D341Med (cell line): ENCODE measurements at regions not wholly inside any gene's neighbourhood (a gene's known extent, or its start where the extent isn't known, plus 50 kb on each side); places are given as distances from the start of the nearest gene placed in this dataset.

Experiments
- DNase-seq: peaks from one replicate; pipeline ENCODE4 v3.0.0; 2012; ENCODE audit warnings: low spot score

- DNase-seq: no peak
Measured at GRCh38 chr15:39183164-39183881, 397.6 kb upstream of the THBS1 start.

- DNase-seq: no peak
Measured at GRCh38 chr15:39184701-39185390, 396.0 kb upstream of the THBS1 start.

GRCh38 chr15:39188314-39188713 lies 392.6 kb upstream of the THBS1 start:
- no peak for DNase-seq

- DNase-seq: no peak
Measured at GRCh38 chr15:39188930-39189329, 391.9 kb upstream of the THBS1 start.

DNA sequence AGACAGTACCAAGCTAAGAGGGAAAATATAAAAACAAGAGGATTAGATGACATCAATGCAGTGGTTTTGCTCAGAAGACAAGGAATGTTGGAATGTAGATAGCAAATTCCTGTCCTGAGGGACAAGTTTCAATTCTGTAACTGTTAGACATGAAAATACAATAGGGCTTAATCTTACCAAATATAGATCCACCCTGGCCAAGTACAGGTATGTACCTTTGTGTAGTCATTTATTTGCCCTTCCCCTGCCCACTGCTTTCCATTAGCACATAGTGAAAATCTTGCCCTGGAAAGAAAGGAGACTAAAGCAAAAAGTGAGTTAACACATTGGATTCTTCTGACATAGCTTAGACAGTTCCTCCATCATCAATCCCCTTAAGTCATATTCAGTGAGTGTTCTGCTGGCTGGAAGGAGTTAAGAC lies 389.0 kb upstream of the THBS1 start:
- DNase-seq: no peak

DNA sequence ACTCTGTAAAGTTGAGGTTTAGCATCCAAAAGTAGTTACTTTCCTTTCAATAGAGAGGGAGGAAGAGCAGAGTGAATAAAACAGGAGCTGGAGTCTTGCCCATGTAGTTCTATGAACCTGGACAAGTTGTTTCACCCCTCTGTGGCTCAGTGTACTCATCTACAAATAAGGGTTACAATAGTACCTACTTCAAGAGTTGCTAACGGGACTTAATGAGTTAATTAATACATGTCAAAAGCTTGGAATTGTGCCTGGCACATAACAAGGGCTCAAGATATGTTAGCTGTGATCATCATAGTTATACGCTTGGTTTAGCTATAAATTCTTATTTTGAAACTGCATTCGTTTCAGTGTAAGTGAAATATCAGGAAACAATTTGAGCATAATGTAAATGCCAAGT lies 388.5 kb upstream of the THBS1 start:
- DNase-seq: no peak

DNA sequence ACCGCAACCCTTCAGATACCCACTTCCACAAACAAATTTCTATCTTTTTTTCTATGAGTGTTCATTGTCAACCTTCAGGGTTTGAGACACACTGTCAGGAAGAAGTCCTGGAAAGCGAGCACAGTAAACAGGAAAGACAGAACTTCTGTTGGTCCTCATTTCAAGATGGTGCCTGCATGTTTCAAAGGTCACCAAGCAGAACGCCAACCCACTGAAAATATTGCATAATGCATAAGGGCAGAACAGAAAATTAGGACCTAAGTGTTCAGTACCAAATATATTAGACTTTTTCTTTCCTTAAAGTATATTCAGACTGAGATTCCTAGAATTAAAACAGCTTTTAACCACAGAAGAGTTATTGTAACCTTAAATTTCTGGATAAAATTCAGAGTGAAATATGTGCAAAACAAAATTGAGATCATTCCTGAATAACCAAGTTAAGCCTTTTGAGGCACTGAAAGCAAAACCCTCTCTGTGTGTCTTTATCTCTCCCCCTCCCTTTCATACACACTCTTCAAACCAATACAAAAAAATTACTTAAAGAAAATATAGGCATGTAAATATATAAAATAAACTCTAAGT lies 387.8 kb upstream of the THBS1 start:
- DNase-seq: no peak

DNA sequence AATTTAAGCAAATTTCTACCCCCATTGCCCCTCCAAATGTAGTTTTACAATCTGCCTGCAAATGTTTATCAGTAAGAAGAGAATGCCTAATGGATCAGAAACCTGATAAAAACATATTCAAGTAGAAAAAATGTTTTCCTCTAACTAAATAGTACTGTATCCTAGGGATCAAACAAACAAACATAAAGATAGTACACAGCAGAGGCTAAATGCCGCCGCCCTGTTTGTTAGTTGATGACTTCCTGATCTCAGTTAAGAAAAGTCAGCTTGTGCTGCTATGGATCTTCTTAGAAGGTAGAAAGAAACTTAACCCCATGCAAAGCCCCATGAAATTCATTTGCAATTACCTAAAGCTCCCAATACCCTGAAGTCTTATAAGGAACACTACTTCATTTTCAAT lies 387.3 kb upstream of the THBS1 start:
- no peak for DNase-seq

DNA sequence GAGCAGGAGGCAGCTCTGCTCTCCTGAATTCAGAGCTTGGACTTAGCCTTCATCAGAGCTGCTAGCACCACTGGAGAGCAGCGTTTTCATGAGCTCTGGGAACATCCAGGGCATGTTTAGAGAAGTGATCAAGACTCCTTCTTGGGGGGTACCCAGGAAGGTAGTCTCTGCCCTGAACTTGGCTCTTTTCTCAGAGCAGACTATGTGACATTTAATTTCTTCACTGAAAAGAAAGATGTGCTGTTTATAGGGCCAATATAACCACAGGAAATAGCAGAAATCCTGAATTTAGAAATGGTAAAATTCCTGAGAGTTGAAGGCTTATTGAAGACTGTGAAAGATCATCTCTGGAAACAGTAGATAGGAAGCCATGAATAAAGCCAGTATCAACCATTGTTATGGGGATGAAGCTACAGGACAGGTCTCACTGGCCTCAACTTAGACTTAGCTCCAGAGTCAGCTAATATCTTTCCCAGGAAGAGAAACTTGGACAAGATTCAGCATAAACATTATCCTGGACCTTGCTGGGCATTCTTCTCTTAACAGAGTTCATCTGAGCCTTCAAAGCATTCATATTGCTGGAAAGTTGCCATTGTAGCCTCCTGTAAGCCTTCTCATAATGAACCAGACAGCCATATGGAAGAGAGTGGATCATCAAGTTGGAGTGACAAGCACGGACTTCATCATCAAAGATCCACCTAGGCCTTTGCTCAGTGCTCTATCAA lies 386.6 kb upstream of the THBS1 start:
- DNase-seq: no peak

DNA sequence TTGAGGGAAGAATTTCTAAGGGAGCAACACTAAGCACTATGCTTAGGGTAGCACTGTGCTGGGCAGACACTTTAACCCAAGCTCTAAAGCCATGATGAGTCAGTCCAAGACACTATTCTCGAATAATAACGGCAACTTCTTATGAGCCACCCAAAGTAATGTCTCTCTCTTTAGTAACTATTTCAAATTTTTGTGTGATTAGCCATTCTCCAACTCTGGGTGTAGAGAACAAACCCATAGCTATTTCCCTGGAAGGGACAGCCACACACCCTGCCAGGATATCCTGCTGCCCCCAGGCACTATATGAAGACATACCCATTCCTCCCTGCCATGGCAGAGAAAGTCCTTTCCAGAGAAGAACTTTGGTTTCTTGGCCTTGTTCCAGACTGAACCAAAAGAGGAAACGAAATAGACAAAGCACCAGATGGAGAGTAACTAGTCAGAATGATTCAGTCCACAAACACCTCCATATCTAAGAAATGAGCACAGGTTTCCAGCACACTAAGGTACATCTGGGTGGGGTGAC lies 384.9 kb upstream of the THBS1 start:
- DNase-seq: no peak

- no peak for DNase-seq
Measured at GRCh38 chr15:39198044-39199000, 382.6 kb upstream of the THBS1 start.

DNA sequence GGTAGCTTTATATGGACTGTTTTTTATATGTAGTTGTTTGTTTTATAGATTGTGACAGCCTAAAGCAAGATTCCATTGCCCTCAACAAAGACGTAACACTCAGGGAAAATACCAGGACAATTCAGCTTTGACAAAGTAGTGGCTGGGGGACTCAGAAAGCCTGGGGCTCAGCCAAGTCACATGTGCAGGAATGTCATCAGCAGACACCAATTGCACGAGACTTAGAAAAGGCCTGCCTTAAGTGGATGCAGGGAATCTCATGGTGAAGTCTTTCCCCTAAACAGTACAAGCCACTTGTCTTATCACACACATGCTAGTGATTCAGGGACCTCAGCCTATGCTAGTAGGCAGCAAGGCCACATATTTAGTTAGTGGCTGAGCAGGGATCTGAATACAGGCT lies 381.8 kb upstream of the THBS1 start:
- no peak for DNase-seq

GRCh38 chr15:39200586-39200985 lies 380.3 kb upstream of the THBS1 start:
- DNase-seq: no peak

GRCh38 chr15:39202641-39203040 lies 378.2 kb upstream of the THBS1 start:
- DNase-seq: no peak

DNA sequence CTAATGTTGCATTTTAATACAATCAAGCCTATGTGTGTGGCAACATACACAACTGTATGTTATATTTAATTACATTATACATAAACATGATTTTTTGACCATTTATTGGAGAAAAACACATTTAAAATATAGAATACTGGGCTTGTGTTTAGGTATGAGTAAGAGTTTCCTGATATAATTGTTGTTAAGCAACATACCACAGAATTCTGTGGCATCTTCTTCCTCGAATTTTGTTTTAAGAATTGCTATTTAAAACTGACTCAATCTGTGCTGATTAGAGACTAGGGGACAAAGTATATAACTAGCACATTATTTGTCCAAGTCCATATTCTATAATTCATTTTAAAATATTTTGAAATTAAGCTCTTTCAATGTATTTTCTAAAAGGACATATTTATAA lies 376.8 kb upstream of the THBS1 start:
- DNase-seq: no peak

- DNase-seq: no peak
Measured at GRCh38 chr15:39205081-39205480, 375.8 kb upstream of the THBS1 start.

DNA sequence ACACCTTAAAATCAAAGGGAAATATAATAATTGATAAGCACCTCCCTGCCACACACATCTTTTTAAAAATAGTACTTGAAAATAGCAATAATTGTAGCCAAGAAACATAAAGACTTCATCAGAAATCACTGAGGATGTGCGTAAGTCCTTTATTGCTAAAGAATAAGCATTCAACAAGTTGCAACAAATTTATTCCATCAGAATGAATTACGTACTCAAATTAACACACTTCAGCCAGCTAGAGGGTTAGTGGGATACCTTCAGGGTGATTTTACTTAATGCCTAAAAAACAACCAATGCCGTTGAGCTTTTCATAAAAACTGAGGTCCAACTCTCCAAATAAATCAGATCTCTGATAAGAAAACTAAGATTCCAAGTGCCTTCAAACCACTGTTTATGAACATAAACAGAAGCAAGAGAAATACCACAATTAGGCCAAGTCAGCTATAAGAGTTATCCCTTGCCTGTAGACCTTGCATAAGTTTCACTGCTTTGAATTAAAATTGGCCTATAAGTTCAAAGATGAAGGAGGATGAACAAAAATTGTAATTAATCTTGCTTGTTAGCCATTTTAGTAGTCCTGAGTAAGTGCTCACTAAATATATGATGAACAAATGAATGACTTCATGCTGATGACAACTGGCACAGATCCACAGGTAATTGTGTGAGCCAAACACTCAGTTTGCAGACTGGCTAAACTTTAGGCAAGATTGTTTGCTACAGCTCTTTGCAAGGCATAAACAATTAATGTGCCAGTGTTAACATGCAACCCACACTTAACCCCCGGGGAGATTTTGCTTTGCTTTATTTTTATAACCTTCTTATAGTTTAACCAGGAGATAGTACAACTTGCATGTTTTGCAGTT lies 375.1 kb upstream of the THBS1 start:
- no peak for DNase-seq

DNA sequence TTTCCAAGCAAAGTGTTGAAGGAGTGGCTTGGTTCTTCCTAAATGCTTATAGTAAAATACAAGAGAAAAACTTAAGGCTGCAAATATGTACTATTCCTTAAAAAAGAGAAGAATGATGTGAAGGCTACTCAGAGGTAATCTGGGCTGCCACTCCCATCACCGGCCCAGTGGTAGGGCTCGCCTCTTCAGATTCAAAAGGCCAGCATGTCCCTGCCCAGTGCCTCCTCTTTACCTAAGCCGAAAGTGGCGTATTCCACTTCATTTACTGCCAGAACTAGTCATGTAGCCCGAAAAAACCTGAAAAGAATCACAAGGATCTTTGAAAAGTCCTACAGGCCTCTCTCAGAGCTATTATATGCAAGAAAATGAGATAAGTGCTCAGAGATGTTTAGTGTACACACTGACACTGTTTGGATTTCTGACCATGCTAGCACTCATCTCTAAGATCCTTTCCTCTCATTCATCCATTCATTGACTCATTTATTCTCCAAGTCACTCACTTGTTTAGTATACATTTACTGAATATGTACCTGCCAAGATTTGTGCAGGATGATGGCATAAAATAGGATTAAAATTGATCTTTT lies 373.3 kb upstream of the THBS1 start:
- no peak for DNase-seq

- DNase-seq: no peak
Measured at GRCh38 chr15:39208187-39208586, 372.7 kb upstream of the THBS1 start.
